Tibial nerve (tissue), 4 donors: ENCODE measurements at regions not wholly inside any gene's neighbourhood (a gene's known extent, or its start where the extent isn't known, plus 50 kb on each side); places are given as distances from the start of the nearest gene placed in this dataset.

Experiments used
- DNase-seq, 2 donors: peaks; one replicate each; pipeline ENCODE4 v3.0.0-alpha.2; 2019; ENCODE audit warnings: low spot score in 2 of 2
- H3K27ac ChIP-seq, 4 donors: fragments of 200-600 bp; sonication (generic) in 3 of 4; one replicate each; pipeline ENCODE4 v1.5.1; 2017 to 2019; ENCODE audit warnings: mild to moderate bottlenecking in 1 of 4
- H3K27me3 ChIP-seq, 2 donors: fragments of 200-600 bp; sonication (generic) in 1 of 2; one replicate each; pipeline versions ENCODE4 v1.5.1 to v1.6.0; 2017 to 2019
- H3K36me3 ChIP-seq, 3 donors: fragments of 200-600 bp; sonication (generic); one replicate each; pipeline ENCODE4 v1.5.1; 2018 to 2019
- H3K4me1 ChIP-seq, 4 donors: fragments of 200-600 bp; sonication (generic) in 3 of 4; one replicate each; pipeline ENCODE4 v1.5.1; 2017 to 2019
- H3K4me3 ChIP-seq, 4 donors: fragments of 200-600 bp; sonication (generic) in 3 of 4; one replicate each; pipeline ENCODE4 v1.5.1; 2017 to 2019; ENCODE audit warnings: mild to moderate bottlenecking in 1 of 4, moderate library complexity in 1 of 4
- H3K9me3 ChIP-seq, 4 donors: fragments of 200-600 bp; sonication (generic) in 3 of 4; one replicate each; pipeline ENCODE4 v1.5.1; 2017 to 2019
- CTCF ChIP-seq, 5 experiments: fragments of 200-600 bp in 3 of 5; fragments of 450-650 bp in 2 of 5; sonication (generic) in 3 of 5; IDR thresholded peaks; one replicate each; pipeline ENCODE4 v1.5.1; 2016 to 2019; ENCODE audit warnings: antibody characterized with exemption in 5 of 5, mild to moderate bottlenecking in 3 of 5, moderate library complexity in 2 of 5
- EP300 ChIP-seq, 2 donors: sonication (generic); formaldehyde crosslinking; IDR thresholded peaks; one replicate each; pipeline ENCODE4 v1.6.1; 2017; ENCODE audit warnings: antibody characterized with exemption in 2 of 2, mild to moderate bottlenecking in 1 of 2
- POLR2A ChIP-seq, 2 donors: fragments of 450-650 bp; IDR thresholded peaks; one replicate each; pipeline ENCODE4 v1.6.1; 2017; ENCODE audit warnings: antibody characterized with exemption in 2 of 2, mild to moderate bottlenecking in 2 of 2, moderate library complexity in 2 of 2
- WGBS, 2 donors: methylation state at CpG; one replicate each; pipeline ENCODE4 v1.1.5; 2018; 5-methylcytosine and 5-hydroxymethylcytosine counted together

- DNase-seq, result no peak
- TF ChIP-seq CTCF (IDR thresholded peaks at IDR 0.05) (no peak), POLR2A (IDR thresholded peaks at IDR 0.05) (no peak), EP300 (IDR thresholded peaks at IDR 0.05) (no peak)
- H3K27ac ChIP-seq, result no peak overlapping the region
- no peaks in the 10 kb centered on the region for H3K27me3 ChIP-seq
- 94 to 98% methylated on average over 2 of the region's 2 CpGs for WGBS, 2 donors
- no peaks in the 10 kb centered on the region for H3K9me3 ChIP-seq
- no peaks in the 10 kb centered on the region for H3K4me1 ChIP-seq
- H3K4me3 ChIP-seq, result no peak overlapping the region
- no peaks in the 10 kb centered on the region for H3K36me3 ChIP-seq
These were observed 457.2 kb downstream of the RAP2B start for GRCh38 chr3:153619268-153619667.

GRCh38 chr3:153621953-153622352, 459.9 kb downstream of the RAP2B start:
- H3K9me3 ChIP-seq, result no peaks in the 10 kb centered on the region
- no peak for DNase-seq
- H3K4me1 ChIP-seq, result no peaks in the 10 kb centered on the region
- no peaks in the 10 kb centered on the region for H3K27me3 ChIP-seq
- H3K36me3 ChIP-seq, result no peaks in the 10 kb centered on the region
- no peak overlapping the region for H3K27ac ChIP-seq
- TF ChIP-seq CTCF (IDR thresholded peaks at IDR 0.05) (no peak), POLR2A (IDR thresholded peaks at IDR 0.05) (no peak), EP300 (IDR thresholded peaks at IDR 0.05) (no peak)
- no peak overlapping the region for H3K4me3 ChIP-seq
- 70 to 77% methylated on average over 2 of the region's 2 CpGs for WGBS, 2 donors

- no peaks in the 10 kb centered on the region for H3K36me3 ChIP-seq
These were observed 461.8 kb downstream of the RAP2B start for GRCh38 chr3:153623834-153624233.

GRCh38 chr3:153624310-153625030, 462.4 kb downstream of the RAP2B start:
- no peak for TF ChIP-seq POLR2A (IDR thresholded peaks at IDR 0.05)
- TF ChIP-seq CTCF (IDR thresholded peaks at IDR 0.05), result no peak
- TF ChIP-seq EP300 (IDR thresholded peaks at IDR 0.05), result no peak
- DNase-seq, result no peak
- Histone ChIP-seq H3K9me3 (no peaks in the 10 kb centered on the region), H3K4me3 (no peak overlapping the region), H3K27ac (no peak overlapping the region), H3K36me3 (no peaks in the 10 kb centered on the region), H3K4me1 (no peaks in the 10 kb centered on the region), H3K27me3 (no peaks in the 10 kb centered on the region)
- 86 to 87% methylated on average over 6 of the region's 6 CpGs for WGBS, 2 donors

More at GRCh38 chr3:153623834-153624233, 461.8 kb downstream of the RAP2B start:
- WGBS, 2 donors, result 82 to 100% methylated on average over 1 of the region's 1 CpG
- H3K4me3 ChIP-seq, result no peak overlapping the region
- no peaks in the 10 kb centered on the region for H3K27me3 ChIP-seq
- no peak for TF ChIP-seq CTCF (IDR thresholded peaks at IDR 0.05)
- no peak for TF ChIP-seq EP300 (IDR thresholded peaks at IDR 0.05)
- TF ChIP-seq POLR2A (IDR thresholded peaks at IDR 0.05), result no peak
- no peak for DNase-seq
- H3K9me3 ChIP-seq, result no peaks in the 10 kb centered on the region
- H3K27ac ChIP-seq, result no peak overlapping the region
- H3K4me1 ChIP-seq, result no peaks in the 10 kb centered on the region

GRCh38 chr3:153625506-153625905, 463.5 kb downstream of the RAP2B start:
- H3K4me3 ChIP-seq, result no peak overlapping the region
- no peaks in the 10 kb centered on the region for H3K27me3 ChIP-seq
- H3K4me1 ChIP-seq, result no peaks in the 10 kb centered on the region
- H3K36me3 ChIP-seq, result no peaks in the 10 kb centered on the region
- DNase-seq, result no peak
- H3K9me3 ChIP-seq, result no peaks in the 10 kb centered on the region
- no peak for TF ChIP-seq EP300 (IDR thresholded peaks at IDR 0.05)
- TF ChIP-seq POLR2A (IDR thresholded peaks at IDR 0.05), result no peak
- TF ChIP-seq CTCF (IDR thresholded peaks at IDR 0.05), result no peak
- WGBS, 2 donors, result 78 to 79% methylated on average over 3 of the region's 3 CpGs
- no peak overlapping the region for H3K27ac ChIP-seq
